GM21360 (cell line): ENCODE measurements at regions not wholly inside any gene's neighbourhood (a gene's known extent, or its start where the extent isn't known, plus 50 kb on each side); places are given as distances from the start of the nearest gene placed in this dataset.

ENCODE experiments used
- ATAC-seq: cut with Tn5 transposase; IDR thresholded peaks from one replicate; pipeline ENCODE4 v1.9.1; 2021; ENCODE audit warnings: mild to moderate bottlenecking, moderate library complexity; ENCODE audit not compliant: unreplicated experiment

GRCh38 chr2:163541943-163542342 is 193.9 kb downstream of the FIGN start:
- no peak for ATAC-seq

- ATAC-seq, result no peak
These were observed 194.3 kb downstream of the FIGN start for GRCh38 chr2:163541495-163541894.

- no peak for ATAC-seq
These were observed 207.1 kb downstream of the FIGN start for GRCh38 chr2:163528640-163529217.

DNA sequence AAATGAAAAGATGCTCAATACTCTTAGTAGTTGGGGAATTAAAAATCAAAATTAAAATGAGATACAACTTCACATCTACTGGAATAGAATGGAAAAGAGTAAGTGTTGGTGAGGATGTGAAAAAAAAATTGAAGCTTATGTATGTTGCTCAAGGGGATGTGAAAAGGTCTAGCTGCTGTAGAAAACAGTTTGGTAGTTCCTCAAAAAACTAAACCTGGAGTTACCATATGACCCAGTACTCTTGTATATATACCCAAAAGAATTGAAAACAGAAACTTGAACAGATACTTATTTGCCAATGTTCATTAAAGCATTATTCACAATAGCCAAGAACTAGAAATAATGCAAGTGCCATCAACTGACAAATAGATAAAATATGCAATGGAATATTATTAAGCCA is 208.4 kb downstream of the FIGN start:
- no peak for ATAC-seq

- no peak for ATAC-seq
These were observed 217.0 kb downstream of the FIGN start for GRCh38 chr2:163518762-163519161.

GRCh38 chr2:163515836-163516235 is 220.0 kb downstream of the FIGN start:
- no peak for ATAC-seq

DNA sequence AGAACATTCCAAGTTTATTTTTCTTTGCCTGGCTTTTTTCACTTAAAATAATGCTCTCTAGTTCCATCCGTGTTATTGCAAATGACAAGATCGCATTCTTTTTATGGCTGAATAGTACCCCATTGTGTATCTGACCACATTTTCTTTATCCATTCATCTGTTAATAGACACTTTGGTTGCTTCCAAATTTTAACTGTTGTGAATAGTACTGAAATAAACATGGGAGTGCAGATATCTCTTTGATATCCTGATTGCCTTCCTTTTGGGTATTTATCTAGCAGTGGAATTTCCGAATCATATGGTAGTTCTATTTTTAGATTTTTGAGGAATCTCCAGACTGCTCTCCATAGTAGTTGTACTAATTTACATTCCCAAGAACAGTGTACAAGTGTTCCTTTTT is 230.5 kb downstream of the FIGN start:
- ATAC-seq, result no peak

GRCh38 chr2:163493359-163494298 is 242.2 kb downstream of the FIGN start:
- no peak for ATAC-seq

DNA sequence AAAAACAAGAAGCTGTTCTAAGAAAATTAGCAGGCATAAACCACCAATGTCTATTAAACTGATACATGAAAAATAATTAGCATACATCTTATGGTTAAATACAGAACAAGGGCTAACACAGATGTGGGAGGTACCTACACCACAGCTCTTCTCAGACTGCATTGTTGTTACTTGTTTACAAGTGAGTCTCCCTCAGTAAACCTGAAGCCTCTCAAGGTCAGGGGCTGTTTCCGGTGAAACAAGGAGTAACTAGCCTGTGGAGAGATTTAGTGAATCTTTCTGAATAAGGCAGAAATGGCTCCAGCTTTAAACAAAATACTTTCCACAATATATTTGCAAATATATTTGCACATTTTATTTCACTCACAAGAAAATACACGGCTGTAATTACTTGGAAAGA is 244.0 kb downstream of the FIGN start:
- no peak for ATAC-seq

GRCh38 chr2:163490281-163490680 is 245.5 kb downstream of the FIGN start:
- ATAC-seq, result no peak

GRCh38 chr2:163481515-163481914 is 254.3 kb downstream of the FIGN start:
- no peak for ATAC-seq

DNA sequence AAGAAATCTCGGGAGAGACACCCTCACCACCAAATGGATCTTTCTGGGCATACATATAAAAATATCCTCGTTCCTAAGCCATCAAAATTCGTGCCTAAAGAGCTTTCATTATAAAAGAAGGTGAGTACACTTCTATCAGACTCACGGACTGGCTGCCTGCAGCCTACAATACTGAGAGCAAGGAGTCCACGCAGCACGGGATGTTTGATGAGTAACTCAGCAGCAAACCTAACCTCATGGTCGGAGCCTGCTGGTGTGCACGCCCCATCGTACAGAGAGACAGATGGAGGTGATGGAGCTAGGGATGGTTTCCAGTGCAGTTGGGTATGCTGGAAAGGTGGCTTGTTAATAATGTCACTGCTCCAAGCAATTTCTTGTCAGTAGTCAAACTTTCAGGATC is 256.2 kb downstream of the FIGN start:
- no peak for ATAC-seq

- no peak for ATAC-seq
These were observed 260.0 kb downstream of the FIGN start for GRCh38 chr2:163475815-163476214.

GRCh38 chr2:163474889-163475288 is 260.9 kb downstream of the FIGN start:
- no peak for ATAC-seq

- no peak for ATAC-seq
These were observed 261.5 kb downstream of the FIGN start for GRCh38 chr2:163474319-163474744.

DNA sequence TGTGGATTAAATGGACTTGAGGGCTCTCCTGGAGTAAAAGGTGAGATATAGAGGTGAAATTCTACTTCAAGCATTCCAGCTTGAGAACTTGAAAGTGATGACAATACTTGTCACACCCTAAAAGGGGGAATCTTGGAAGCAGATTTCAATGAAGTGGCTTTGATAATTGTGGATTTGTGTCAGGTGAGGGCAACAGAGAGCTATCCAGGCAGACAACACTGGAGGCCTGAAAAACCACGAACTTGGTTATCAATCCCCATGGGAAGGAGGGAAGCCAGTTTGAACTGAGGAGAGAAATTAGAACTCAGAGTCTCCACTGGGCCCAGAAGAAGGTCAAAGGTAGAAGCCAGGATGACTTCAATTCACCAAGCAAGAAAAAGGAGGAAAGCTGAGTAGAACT is 263.9 kb downstream of the FIGN start:
- no peak for ATAC-seq

GRCh38 chr2:163469561-163469962 is 266.2 kb downstream of the FIGN start:
- no peak for ATAC-seq

DNA sequence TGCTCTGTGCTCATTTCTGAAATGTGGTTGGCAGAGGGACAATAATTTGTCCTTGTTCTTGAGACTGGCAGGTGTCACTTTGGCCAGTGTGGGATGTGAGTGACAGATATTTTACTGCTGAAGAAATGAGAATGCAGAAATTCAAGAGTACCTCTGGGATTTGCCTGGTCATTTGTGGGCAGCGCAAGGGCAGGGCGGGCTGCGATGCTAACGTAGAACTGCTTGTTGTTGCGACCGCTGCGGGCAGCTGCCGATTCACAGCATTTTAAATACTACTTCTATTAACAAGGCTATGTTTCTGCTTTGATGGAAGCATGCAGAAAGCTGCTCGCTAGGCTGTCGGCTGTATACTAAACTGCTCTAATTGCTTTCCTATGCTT is 268.6 kb downstream of the FIGN start:
- ATAC-seq, result no peak

- no peak for ATAC-seq
These were observed 269.2 kb downstream of the FIGN start for GRCh38 chr2:163466331-163467250.

GRCh38 chr2:163465440-163465839 is 270.4 kb downstream of the FIGN start:
- ATAC-seq, result no peak

GRCh38 chr2:163463411-163463810 is 272.4 kb downstream of the FIGN start:
- ATAC-seq, result no peak
